ENCODE measurements at regions not wholly inside any gene's neighbourhood (a gene's known extent, or its start where the extent isn't known, plus 50 kb on each side); places are given as distances from the start of the nearest gene placed in this dataset.
A peak's percentile ranks its signal among the peaks of the same experiment; 100 is the strongest.

DNA sequence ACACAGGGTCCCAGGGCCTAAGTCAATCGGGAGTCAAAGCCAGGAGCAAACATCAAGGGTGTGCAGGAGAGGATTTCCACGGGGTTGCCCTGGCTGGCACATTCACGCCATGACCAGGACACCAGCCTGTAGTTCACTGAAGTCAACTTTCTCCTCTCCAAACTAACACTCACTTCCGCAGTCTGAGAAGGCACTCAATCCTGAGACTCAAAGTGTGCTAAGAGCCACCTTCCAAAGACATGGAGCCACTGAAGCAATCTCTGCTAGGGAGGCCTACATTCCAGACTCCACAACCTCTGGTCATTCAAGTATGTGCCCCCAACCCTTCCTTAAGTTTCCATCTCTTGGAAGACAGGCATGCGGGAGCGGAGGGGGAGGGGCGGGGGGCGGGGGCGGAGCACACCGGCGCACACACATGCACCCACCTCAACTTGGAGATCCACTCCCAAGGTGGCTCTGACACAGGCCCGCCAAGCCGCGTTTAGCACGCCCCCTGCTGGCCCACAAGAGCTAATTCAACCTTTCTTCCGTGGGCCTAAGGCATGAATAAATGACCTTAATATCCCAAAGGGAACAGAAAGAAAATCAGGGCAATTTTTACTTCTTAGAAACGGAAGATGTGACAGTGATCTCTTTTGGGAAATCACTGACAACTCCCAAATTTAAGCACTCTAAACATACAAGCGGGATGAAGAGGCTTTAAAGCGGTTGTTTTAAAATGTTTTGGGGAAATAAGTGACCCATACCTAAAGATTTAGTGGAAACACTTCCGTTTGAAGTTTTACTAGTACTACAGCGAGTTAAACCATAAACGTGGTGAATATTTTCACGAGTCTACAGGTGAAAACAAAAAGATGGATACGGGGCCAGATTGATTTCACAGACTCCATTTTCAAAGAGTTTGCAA, 162.5 kb upstream of the CHRNA7 start:
- DNase-seq (peak; percentile 46 to 85 (median 74)), ATAC-seq (no peak)
- intact Hi-C loops (cut with DNase I), result loop anchor here in 2 of 4 donors (5.0 kb wide), 2 partner anchors 215 to 220 kb away; no protein-coding TSS in a partner anchor
- no peak overlapping the region for H3K27ac ChIP-seq (ENCODE audit: low read length)
- no peaks in the 10 kb centered on the region for H3K4me1 ChIP-seq (ENCODE audit: control insufficient read depth, insufficient read depth, low read length)
- no peak overlapping the region for H3K4me3 ChIP-seq (ENCODE audit: low read length)
- H3K27me3 ChIP-seq (ENCODE audit: control insufficient read depth, insufficient read depth), result no peaks in the 10 kb centered on the region
- H3K9me3 ChIP-seq (ENCODE audit: control insufficient read depth, low read length), result no peaks in the 10 kb centered on the region
- 33% methylated on average over 24 of the region's 24 CpGs for WGBS

DNA sequence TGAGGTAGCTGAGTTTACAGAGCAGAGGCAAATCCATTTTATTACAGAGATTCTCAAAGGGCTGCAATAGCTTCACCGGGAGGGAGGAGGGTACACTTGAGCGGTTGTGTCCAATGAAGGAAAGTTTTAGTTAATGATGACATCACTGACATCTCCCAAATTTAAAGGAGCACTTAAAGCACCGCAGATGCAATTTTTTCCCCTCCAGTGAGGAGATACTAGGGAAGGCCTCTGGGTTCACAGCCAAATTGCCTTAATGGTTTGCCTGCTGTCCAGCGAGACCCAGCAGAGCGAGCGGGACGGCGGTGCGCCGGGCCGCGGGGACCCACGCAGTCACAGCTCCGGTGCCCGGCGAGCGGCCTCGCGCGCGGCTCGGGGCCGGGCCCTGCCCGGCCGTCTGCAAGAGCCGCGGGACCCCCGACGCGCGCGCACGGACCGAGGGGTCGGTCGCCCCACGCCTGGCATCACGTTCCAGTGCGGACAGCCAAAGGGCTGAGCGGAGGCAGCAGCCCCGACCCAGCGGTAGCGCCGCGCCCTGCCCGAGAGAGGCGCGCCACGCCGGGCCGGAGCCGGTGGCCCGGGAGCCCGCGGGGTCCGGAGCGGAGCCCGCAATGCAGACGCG, 160.5 kb upstream of the CHRNA7 start:
- H3K27ac ChIP-seq (ENCODE audit: low read length), result no peak overlapping the region
- DNase-seq (peak; percentile 12 to 72 (median 65)), ATAC-seq (no peak)
- H3K4me1 ChIP-seq (ENCODE audit: control insufficient read depth, insufficient read depth, low read length), result no peaks in the 10 kb centered on the region
- H3K4me3 ChIP-seq (ENCODE audit: low read length), result peak overlapping the region; percentile 98
- H3K9me3 ChIP-seq (ENCODE audit: control insufficient read depth, low read length), result no peaks in the 10 kb centered on the region
- 2% methylated on average over 60 of the region's 60 CpGs for WGBS
- H3K27me3 ChIP-seq (ENCODE audit: control insufficient read depth, insufficient read depth), result no peaks in the 10 kb centered on the region
- intact Hi-C loops (cut with DNase I), result loop anchor here in 2 of 4 donors (5.0 kb wide), 2 partner anchors 217 to 222 kb away; no protein-coding TSS in a partner anchor

DNA sequence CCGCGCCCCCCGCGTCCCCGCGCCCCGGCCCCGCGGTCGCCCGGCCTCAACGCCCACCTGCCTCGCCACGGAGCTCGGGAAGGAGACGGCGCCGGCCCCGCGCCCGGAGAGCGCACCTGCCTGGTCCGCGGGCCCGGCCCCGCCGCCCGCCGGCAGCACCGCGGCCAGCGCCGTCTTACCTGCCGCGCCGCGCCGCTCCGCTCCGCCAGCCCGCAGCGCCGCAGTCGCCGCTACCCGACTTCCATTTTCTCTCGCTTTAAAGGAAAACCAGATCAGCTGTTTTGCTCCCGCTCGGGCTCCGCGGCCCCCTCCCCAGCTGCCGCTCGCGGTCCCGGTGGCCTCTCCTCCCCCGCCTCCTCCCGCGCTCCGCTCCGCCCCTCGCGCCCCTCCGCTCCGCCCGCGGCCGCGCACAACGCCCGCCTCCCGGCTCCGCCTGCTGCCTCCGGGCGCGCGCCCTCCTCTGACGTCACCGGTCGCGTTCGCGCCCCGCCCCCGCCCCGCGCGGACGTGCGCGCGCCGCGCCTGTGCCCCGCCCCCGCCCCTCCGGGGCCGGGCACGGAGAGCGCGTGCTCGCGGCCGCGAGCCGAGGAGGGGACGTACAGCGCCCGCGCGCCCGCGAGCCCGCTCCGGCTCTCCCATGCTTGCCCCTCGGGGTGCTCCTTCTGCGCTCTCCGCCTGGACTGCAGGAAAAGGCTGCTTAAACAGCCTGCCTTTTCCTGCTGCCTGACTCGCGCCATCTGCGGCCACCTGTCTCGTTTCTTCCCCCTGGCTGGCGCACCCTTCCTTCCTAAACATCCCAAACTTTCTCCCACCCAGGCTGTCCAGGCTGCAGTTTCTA, 159.8 kb upstream of the CHRNA7 start, which contains the start of gene OTUD7A:
TSS of gene OTUD7A (minus strand) at position 346 of the 838 bp plus-strand sequence.
- intact Hi-C loops (cut with DNase I), result no loop called here
- Histone ChIP-seq H3K4me1 (ENCODE audit: control insufficient read depth, insufficient read depth, low read length) (no peaks in the 10 kb centered on the region), H3K9me3 (ENCODE audit: control insufficient read depth, low read length) (no peaks in the 10 kb centered on the region), H3K27me3 (ENCODE audit: control insufficient read depth, insufficient read depth) (no peaks in the 10 kb centered on the region), H3K27ac (ENCODE audit: low read length) (peak within 1 kb of the TSS; percentile 94), H3K4me3 (ENCODE audit: low read length) (peak within 1 kb of the TSS; percentile 98)
- DNase-seq (peak; percentile 77 to 95 (median 95)), ATAC-seq (peak; percentile 98 to 99)
- under 1% methylated on average over 114 of the region's 122 CpGs for WGBS

DNA sequence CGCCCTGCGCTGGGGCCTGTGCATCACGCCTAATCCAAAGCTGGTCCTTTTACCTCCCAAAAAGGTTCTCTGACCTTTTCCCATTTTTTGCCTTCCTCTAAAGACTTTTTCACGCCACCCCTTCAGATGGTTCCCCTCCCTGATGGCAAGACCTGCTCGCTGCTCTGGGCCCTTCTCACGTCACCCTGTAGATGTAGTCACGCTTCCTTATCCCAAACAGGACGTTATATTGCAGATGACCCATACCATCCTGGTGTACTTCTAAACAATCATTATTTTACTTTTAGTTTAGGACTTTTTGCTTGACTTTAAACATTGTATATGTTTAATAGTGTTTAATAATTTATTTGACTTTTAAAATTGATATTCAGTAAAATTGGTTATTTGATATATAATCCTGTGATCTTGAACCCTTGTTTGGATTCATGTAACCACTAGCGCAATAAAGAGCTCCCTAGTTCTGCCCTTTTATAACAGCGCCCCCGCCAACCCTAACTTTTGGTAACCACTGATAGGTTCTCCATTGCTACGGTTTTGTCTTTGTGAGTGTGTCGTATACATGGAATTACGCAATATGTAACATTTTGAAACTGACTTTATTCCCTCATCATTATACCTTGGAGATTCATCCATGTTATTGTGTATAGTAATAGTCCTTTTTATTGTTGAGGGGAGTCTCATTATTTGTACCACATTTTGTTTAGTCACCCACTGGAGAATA, 159.0 kb upstream of the CHRNA7 start:
- no peaks in the 10 kb centered on the region for H3K4me1 ChIP-seq (ENCODE audit: control insufficient read depth, insufficient read depth, low read length)
- 44% methylated on average over 14 of the region's 14 CpGs for WGBS
- peak overlapping the region; percentile 98 for H3K4me3 ChIP-seq (ENCODE audit: low read length)
- no peaks in the 10 kb centered on the region for H3K27me3 ChIP-seq (ENCODE audit: control insufficient read depth, insufficient read depth)
- H3K9me3 ChIP-seq (ENCODE audit: control insufficient read depth, low read length), result no peaks in the 10 kb centered on the region
- peak overlapping the region; percentile 94 for H3K27ac ChIP-seq (ENCODE audit: low read length)
- DNase-seq (no peak), ATAC-seq (peak; percentile 6 to 45)
- intact Hi-C loops (cut with DNase I), result no loop called here

DNA sequence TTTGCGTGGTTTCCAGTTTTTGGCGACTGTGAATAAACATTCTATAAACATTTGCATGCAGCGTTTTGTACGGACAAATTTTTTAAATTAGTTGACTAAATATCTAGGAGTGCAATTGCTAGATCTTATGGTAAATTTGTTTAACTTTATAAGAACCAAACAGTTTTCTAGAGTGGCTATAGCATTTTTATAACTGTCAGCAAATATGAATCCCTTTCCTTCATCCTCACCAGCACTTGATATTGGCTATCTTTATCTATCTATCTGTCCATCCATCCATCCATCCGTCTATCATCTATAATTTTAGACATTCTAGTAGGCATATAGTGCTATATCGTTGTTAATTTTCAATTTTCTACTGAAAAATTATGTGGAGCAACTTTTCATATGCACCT, 158.4 kb upstream of the CHRNA7 start:
- 90% methylated on average over 6 of the region's 6 CpGs for WGBS
- ATAC-seq (no peak), DNase-seq (no peak)
- Histone ChIP-seq H3K4me3 (ENCODE audit: low read length) (no peak overlapping the region), H3K4me1 (ENCODE audit: control insufficient read depth, insufficient read depth, low read length) (no peaks in the 10 kb centered on the region), H3K27ac (ENCODE audit: low read length) (no peak overlapping the region), H3K9me3 (ENCODE audit: control insufficient read depth, low read length) (no peaks in the 10 kb centered on the region), H3K27me3 (ENCODE audit: control insufficient read depth, insufficient read depth) (no peaks in the 10 kb centered on the region)
- intact Hi-C loops (cut with DNase I), result no loop called here

DNA sequence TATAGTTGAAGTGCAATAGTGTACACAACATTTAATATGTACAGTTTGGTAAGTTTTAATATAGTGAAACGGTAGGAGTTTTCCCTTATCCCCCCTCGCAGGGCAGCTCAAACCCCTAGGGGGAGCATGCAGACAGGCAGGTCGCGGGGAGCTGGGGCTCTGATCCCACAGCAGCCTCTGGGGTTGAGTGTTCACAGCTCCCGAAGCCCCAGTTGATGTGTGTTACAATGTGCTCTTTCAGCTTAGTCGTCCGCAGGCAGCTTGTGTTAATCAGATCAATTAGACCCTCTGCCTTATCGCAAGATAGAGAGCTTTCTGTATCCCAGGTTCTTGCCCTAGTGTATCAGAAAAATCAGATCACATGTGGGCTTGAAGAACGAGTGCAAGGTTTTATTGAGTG, 143.1 kb upstream of the CHRNA7 start:
- intact Hi-C loops (cut with DNase I), result no loop called here
- Histone ChIP-seq H3K4me1 (ENCODE audit: control insufficient read depth, insufficient read depth, low read length) (no peaks in the 10 kb centered on the region), H3K4me3 (ENCODE audit: low read length) (no peak overlapping the region), H3K9me3 (ENCODE audit: control insufficient read depth, low read length) (no peaks in the 10 kb centered on the region), H3K27ac (ENCODE audit: low read length) (no peak overlapping the region), H3K27me3 (ENCODE audit: control insufficient read depth, insufficient read depth) (no peaks in the 10 kb centered on the region)
- 11% methylated on average over 9 of the region's 9 CpGs for WGBS
- no peak for ATAC-seq
- no peak for DNase-seq

DNA sequence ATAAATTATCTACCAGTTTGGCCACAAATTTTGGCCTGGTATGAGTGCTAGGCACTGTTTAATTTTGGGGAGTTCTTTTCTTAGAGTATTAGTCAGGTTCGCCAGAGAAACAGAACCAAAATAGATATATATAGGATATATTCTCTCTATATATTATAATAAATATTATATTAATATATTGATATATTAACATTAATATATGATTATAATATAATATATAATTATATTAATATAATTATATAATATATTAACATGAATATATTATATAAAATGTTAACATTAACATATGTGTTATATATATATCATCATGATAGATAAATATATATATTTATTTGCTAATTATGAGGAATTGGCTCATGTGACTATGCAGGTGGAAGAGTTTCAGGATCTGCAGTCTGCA, 137.8 kb upstream of the CHRNA7 start:
- DNase-seq (no peak), ATAC-seq (no peak)
- Histone ChIP-seq H3K4me1 (ENCODE audit: control insufficient read depth, insufficient read depth, low read length) (no peaks in the 10 kb centered on the region), H3K27ac (ENCODE audit: low read length) (no peak overlapping the region), H3K4me3 (ENCODE audit: low read length) (no peak overlapping the region), H3K9me3 (ENCODE audit: control insufficient read depth, low read length) (no peaks in the 10 kb centered on the region), H3K27me3 (ENCODE audit: control insufficient read depth, insufficient read depth) (no peaks in the 10 kb centered on the region)
- 89% methylated on average over 1 of the region's 1 CpG for WGBS
- intact Hi-C loops (cut with DNase I), result no loop called here

DNA sequence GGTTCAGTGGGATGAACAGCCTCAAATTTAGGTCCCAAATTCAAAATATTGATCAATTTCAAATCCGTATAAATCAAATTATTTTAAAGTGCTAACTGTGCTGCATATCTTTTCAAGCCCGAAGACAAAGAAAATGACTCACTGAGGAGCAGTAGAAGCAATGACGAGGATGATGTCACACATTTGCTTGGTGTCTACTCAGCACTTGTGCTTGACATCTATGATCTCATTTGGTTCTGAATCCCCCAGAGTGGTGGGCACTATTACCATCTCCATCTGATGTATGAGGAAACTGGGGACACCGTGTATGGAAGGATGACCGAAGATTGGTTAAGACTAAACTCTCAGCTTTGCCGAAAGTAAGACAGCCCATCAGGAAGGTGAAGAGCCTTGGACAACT, 136.5 kb upstream of the CHRNA7 start:
- no peak for DNase-seq
- Histone ChIP-seq H3K4me1 (ENCODE audit: control insufficient read depth, insufficient read depth, low read length) (no peaks in the 10 kb centered on the region), H3K27me3 (ENCODE audit: control insufficient read depth, insufficient read depth) (no peaks in the 10 kb centered on the region), H3K4me3 (ENCODE audit: low read length) (no peak overlapping the region), H3K9me3 (ENCODE audit: control insufficient read depth, low read length) (no peaks in the 10 kb centered on the region), H3K27ac (ENCODE audit: low read length) (no peak overlapping the region)
- ATAC-seq, result no peak
- WGBS, result 86% methylated on average over 6 of the region's 6 CpGs
- intact Hi-C loops (cut with DNase I), result no loop called here

DNA sequence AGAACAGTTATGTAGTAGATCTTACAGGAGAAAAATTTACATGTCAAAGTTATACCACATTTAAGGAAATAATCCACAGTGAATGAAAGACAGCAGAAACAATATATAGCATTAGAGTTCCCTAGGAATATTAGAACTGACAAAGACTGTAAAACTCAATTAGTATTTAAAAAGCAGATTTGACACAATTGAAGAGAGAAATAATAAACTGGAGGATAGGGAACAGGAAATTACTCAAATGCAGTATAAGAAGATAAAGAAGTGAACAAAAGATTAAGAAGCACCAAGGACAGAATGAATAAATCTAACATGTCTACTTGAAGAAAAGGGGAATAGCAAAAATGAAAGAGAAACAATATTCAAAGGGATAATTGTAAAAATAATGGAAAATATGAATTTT, 132.6 kb upstream of the CHRNA7 start:
- no peaks in the 10 kb centered on the region for H3K4me1 ChIP-seq (ENCODE audit: control insufficient read depth, insufficient read depth, low read length)
- no peak overlapping the region for H3K27ac ChIP-seq (ENCODE audit: low read length)
- ATAC-seq (no peak), DNase-seq (no peak)
- no peaks in the 10 kb centered on the region for H3K27me3 ChIP-seq (ENCODE audit: control insufficient read depth, insufficient read depth)
- no peaks in the 10 kb centered on the region for H3K9me3 ChIP-seq (ENCODE audit: control insufficient read depth, low read length)
- no peak overlapping the region for H3K4me3 ChIP-seq (ENCODE audit: low read length)
- intact Hi-C loops (cut with DNase I), result no loop called here

DNA sequence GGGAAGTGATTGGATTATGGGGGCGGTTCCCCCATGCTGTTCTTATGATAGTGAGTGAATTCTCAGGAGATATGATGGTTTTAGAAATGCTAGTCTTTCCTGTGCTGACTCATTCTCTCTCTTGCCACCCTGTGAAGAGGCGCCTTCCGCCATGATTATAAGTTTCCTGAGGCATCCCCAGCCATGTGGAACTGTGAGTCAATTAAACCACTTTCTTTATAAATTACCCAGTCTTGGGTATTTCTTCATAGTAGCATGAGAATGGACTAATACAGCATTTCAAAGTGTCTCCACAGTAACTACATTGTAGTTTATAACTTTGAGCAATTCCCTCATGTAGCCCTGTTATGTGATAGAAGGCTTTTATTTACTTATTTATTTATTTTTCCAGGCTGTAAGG, 128.8 kb upstream of the CHRNA7 start:
- no peak for ATAC-seq
- DNase-seq, result no peak
- 91% methylated on average over 3 of the region's 3 CpGs for WGBS
- Histone ChIP-seq H3K27me3 (ENCODE audit: control insufficient read depth, insufficient read depth) (no peaks in the 10 kb centered on the region), H3K9me3 (ENCODE audit: control insufficient read depth, low read length) (no peaks in the 10 kb centered on the region), H3K4me1 (ENCODE audit: control insufficient read depth, insufficient read depth, low read length) (no peaks in the 10 kb centered on the region), H3K4me3 (ENCODE audit: low read length) (no peak overlapping the region), H3K27ac (ENCODE audit: low read length) (no peak overlapping the region)
- intact Hi-C loops (cut with DNase I), result no loop called here

Measured in right cardiac atrium (tissue), 5 donors.